ENCODE measurements at regions not wholly inside any gene's neighbourhood (a gene's known extent, or its start where the extent isn't known, plus 50 kb on each side); places are given as distances from the start of the nearest gene placed in this dataset.

DNA sequence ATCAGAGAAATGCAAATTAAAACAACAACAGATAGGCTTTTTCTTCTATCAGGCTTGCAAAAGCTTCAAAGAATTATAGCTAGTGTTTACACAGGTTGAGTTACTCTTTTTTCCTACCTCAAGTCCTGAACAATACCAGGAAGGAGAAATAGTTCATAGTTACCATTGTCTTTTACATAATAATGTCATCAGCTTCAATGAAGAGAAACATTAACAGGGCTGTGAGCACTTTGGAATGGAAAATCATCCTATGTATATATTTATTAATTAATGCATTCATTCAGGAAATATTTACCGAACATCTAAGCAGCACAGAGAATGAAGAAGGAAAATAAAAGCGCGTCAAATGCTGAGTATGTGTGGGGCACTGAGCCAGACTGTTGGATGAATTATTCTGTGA, 197.3 kb downstream of the ZBTB18 start (continued):
- TF ChIP-seq, protein P1, sequence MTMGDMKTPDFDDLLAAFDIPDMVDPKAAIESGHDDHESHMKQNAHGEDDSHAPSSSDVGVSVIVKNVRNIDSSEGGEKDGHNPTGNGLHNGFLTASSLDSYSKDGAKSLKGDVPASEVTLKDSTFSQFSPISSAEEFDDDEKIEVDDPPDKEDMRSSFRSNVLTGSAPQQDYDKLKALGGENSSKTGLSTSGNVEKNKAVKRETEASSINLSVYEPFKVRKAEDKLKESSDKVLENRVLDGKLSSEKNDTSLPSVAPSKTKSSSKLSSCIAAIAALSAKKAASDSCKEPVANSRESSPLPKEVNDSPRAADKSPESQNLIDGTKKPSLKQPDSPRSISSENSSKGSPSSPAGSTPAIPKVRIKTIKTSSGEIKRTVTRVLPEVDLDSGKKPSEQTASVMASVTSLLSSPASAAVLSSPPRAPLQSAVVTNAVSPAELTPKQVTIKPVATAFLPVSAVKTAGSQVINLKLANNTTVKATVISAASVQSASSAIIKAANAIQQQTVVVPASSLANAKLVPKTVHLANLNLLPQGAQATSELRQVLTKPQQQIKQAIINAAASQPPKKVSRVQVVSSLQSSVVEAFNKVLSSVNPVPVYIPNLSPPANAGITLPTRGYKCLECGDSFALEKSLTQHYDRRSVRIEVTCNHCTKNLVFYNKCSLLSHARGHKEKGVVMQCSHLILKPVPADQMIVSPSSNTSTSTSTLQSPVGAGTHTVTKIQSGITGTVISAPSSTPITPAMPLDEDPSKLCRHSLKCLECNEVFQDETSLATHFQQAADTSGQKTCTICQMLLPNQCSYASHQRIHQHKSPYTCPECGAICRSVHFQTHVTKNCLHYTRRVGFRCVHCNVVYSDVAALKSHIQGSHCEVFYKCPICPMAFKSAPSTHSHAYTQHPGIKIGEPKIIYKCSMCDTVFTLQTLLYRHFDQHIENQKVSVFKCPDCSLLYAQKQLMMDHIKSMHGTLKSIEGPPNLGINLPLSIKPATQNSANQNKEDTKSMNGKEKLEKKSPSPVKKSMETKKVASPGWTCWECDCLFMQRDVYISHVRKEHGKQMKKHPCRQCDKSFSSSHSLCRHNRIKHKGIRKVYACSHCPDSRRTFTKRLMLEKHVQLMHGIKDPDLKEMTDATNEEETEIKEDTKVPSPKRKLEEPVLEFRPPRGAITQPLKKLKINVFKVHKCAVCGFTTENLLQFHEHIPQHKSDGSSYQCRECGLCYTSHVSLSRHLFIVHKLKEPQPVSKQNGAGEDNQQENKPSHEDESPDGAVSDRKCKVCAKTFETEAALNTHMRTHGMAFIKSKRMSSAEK (CRISPR knock-in tag; IDR thresholded peaks at IDR 0.05; ENCODE audit: borderline replicate concordance): no peak
- TF ChIP-seq ZNF121 (CRISPR knock-in tag; IDR thresholded peaks at IDR 0.05): no peak
- TF ChIP-seq, protein P2, sequence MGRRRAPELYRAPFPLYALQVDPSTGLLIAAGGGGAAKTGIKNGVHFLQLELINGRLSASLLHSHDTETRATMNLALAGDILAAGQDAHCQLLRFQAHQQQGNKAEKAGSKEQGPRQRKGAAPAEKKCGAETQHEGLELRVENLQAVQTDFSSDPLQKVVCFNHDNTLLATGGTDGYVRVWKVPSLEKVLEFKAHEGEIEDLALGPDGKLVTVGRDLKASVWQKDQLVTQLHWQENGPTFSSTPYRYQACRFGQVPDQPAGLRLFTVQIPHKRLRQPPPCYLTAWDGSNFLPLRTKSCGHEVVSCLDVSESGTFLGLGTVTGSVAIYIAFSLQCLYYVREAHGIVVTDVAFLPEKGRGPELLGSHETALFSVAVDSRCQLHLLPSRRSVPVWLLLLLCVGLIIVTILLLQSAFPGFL (CRISPR knock-in tag; IDR thresholded peaks at IDR 0.05; ENCODE audit: borderline replicate concordance): no peak
- TF ChIP-seq TCF7 (CRISPR knock-in tag; IDR thresholded peaks at IDR 0.05; ENCODE audit: low read depth): no peak
- TF ChIP-seq USF2 (CRISPR knock-in tag; IDR thresholded peaks at IDR 0.05): no peak
- TF ChIP-seq IRF1 (CRISPR knock-in tag; IDR thresholded peaks at IDR 0.05): no peak
- TF ChIP-seq, protein P3, sequence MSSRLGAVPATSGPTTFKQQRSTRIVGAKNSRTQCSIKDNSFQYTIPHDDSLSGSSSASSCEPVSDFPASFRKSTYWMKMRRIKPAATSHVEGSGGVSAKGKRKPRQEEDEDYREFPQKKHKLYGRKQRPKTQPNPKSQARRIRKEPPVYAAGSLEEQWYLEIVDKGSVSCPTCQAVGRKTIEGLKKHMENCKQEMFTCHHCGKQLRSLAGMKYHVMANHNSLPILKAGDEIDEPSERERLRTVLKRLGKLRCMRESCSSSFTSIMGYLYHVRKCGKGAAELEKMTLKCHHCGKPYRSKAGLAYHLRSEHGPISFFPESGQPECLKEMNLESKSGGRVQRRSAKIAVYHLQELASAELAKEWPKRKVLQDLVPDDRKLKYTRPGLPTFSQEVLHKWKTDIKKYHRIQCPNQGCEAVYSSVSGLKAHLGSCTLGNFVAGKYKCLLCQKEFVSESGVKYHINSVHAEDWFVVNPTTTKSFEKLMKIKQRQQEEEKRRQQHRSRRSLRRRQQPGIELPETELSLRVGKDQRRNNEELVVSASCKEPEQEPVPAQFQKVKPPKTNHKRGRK (CRISPR knock-in tag; IDR thresholded peaks at IDR 0.05; ENCODE audit: borderline replicate concordance): no peak

DNA sequence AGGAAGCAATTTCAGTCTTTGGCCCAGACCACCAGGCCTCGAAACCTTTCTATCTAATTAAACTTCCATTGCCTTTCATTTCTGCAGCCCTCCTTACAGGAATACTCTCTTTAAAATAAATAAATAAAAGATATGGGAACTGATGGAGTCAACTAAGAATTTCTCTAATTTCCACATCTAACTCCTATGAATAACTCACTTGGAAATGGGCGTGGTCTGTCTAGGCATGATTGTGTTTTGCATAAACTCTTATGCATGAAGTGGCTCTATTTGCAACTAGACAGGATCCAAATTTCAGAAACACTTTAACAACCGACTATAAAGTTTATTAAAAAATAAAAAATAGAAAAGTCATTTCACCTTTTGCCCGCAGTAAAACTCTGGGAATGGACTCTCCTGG, 199.5 kb downstream of the ADSS2 start:
- Mint-ChIP-seq H3K27me3 (ENCODE audit: low read depth) (no peaks in the 10 kb centered on the region), H3K4me1 (peaks cover 3% of the 10 kb centered on the region; the same call in 1 of the 2 replicates), H3K36me3 (no peaks in the 10 kb centered on the region), H3K4me3 (no peak overlapping the region), H3K9me3 (peaks cover 9% of the 10 kb centered on the region), H3K27ac (no peak overlapping the region)
- DNase-seq (ENCODE audit: low spot score): no peak
- ChIA-PET CTCF (no interaction called here), POLR2A (no interaction called here)
- TF ChIP-seq ATF3 (CRISPR knock-in tag; conservative IDR thresholded peaks at IDR 0.05) (no peak), TP53 (CRISPR knock-in tag; IDR thresholded peaks at IDR 0.05) (no peak), ZNF671 (CRISPR knock-in tag; IDR thresholded peaks at IDR 0.05) (no peak), ZNF138 (CRISPR knock-in tag; conservative IDR thresholded peaks at IDR 0.05) (no peak), NR1H2 (CRISPR knock-in tag; IDR thresholded peaks at IDR 0.05) (no peak), E2F1 (CRISPR knock-in tag; IDR thresholded peaks at IDR 0.05) (no peak), NFATC4 (CRISPR knock-in tag; IDR thresholded peaks at IDR 0.05) (no peak)
- ATAC-seq: no peak
